HL-60 (cell line): ENCODE measurements at regions not wholly inside any gene's neighbourhood (a gene's known extent, or its start where the extent isn't known, plus 50 kb on each side); places are given as distances from the start of the nearest gene placed in this dataset.

Experiments used
- DNase-seq, 2 experiments: peaks; one replicate each; pipeline ENCODE4 v3.0.0-alpha.2; 2010 to 2020; ENCODE audit warnings: low read depth in 1 of 2, low spot score in 1 of 2
- H3K27ac ChIP-seq: fragments of 250-450 bp; sonication (Bioruptor Pico); replicated peaks from 2 replicates; pipeline ENCODE4 v1.5.1; 2020; ENCODE audit warnings: mild to moderate bottlenecking, moderate library complexity
- H3K27me3 ChIP-seq: fragments of 250-450 bp; sonication (Bioruptor Pico); 2 replicates; pipeline ENCODE4 v1.5.1; 2021; ENCODE audit warnings: mild to moderate bottlenecking, moderate library complexity; ENCODE audit not compliant: insufficient read depth, poor library complexity, severe bottlenecking
- H3K4me3 ChIP-seq: replicated peaks from 2 replicates; pipeline ENCODE4 v1.5.1; 2011; ENCODE audit warnings: mild to moderate bottlenecking, control low read depth, low read length; ENCODE audit not compliant: insufficient read depth
- CTCF ChIP-seq: IDR thresholded peaks from one replicate; pipeline ENCODE4 v1.5.1; 2011; ENCODE audit warnings: low read length, control low read depth, inconsistent platforms; ENCODE audit not compliant: insufficient read depth
- GABPA ChIP-seq: IDR thresholded peaks from 2 replicates; pipeline ENCODE4 v1.6.1; 2012; ENCODE audit warnings: low read depth
- POLR2AphosphoS5 ChIP-seq: IDR thresholded peaks from 2 replicates; pipeline ENCODE4 v1.6.1; 2012; ENCODE audit warnings: low read depth
- SPI1 ChIP-seq: IDR thresholded peaks from 2 replicates; pipeline ENCODE4 v1.6.1; 2012; ENCODE audit warnings: low read depth, mild to moderate bottlenecking, borderline replicate concordance
- TF ChIP-seq, protein P1 (sequence below): IDR thresholded peaks from 2 replicates; pipeline ENCODE4 v1.6.1; 2012; ENCODE audit warnings: low read depth; ENCODE audit not compliant: insufficient replicate concordance

DNA sequence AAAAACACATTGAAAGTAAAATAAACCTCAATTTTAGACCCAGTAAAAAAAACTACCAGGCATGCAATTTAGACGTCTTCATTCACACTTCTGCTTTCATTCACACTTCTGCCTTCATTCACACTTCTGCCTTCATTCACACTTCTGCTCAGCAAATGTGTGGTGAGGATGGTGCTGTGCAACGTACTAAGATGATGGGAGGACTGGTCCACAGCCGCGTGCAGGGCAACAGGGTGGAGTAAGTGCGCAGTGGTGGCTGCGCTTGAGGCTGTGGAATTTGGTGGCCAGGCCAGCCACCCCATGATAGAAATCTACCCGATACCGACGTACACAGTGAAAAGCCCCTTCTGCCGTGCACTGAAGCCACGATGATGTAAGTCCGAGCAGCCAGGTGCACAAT lies 114.3 kb upstream of the CD93 start:
- Histone ChIP-seq H3K27me3 (no peaks in the 10 kb centered on the region), H3K27ac (no peak overlapping the region), H3K4me3 (no peak overlapping the region)
- TF ChIP-seq GABPA (no peak), SPI1 (peak; percentile 59; the same call in 1 of the 2 replicates)
- DNase-seq: no peak

DNA sequence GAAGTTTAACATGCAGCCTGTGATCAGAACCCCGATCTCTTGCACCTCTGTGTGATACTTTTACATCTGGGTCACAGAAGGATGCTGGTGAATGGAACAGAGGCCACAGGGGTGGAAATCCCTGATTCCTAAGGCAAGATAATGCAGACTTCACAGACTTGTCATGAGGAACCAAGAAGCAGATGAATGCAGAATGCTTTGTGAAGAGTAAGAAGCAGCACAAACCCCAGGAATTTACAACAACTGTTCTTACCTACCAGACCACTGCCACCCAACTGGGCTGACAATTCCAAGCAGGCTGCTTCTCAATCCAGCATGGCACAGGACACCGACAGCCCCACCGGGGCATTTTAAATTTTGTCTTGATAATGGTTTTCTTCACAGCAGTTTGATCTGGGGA lies 113.2 kb upstream of the CD93 start:
- no peak for DNase-seq
- Histone ChIP-seq H3K4me3 (no peak overlapping the region), H3K27ac (no peak overlapping the region), H3K27me3 (no peaks in the 10 kb centered on the region)
- no peak for TF ChIP-seq POLR2AphosphoS5

DNA sequence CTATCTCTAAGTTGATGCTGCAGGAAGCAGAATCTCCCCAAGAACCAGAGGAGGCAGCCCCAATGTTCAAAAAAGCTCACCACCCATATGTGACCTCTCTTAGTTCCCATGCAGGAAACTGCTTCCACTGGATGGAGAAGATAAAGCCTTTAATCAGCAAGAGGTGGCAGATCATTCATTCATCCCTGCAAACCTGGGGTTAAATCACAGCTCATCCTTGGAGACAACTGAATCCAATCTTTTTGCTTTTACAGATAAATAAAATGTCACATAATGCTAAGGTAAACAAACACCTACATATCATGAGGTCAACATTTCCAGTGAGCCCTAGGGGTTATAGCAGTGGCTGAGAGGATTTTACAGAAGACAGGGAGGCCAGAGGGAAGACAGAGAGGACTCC lies 112.7 kb upstream of the CD93 start:
- DNase-seq: no peak
- Histone ChIP-seq H3K4me3 (no peak overlapping the region), H3K27me3 (no peaks in the 10 kb centered on the region), H3K27ac (no peak overlapping the region)
- TF ChIP-seq GABPA (no peak), POLR2AphosphoS5 (no peak), SPI1 (no peak), CTCF (no peak)
- TF ChIP-seq, protein P1, sequence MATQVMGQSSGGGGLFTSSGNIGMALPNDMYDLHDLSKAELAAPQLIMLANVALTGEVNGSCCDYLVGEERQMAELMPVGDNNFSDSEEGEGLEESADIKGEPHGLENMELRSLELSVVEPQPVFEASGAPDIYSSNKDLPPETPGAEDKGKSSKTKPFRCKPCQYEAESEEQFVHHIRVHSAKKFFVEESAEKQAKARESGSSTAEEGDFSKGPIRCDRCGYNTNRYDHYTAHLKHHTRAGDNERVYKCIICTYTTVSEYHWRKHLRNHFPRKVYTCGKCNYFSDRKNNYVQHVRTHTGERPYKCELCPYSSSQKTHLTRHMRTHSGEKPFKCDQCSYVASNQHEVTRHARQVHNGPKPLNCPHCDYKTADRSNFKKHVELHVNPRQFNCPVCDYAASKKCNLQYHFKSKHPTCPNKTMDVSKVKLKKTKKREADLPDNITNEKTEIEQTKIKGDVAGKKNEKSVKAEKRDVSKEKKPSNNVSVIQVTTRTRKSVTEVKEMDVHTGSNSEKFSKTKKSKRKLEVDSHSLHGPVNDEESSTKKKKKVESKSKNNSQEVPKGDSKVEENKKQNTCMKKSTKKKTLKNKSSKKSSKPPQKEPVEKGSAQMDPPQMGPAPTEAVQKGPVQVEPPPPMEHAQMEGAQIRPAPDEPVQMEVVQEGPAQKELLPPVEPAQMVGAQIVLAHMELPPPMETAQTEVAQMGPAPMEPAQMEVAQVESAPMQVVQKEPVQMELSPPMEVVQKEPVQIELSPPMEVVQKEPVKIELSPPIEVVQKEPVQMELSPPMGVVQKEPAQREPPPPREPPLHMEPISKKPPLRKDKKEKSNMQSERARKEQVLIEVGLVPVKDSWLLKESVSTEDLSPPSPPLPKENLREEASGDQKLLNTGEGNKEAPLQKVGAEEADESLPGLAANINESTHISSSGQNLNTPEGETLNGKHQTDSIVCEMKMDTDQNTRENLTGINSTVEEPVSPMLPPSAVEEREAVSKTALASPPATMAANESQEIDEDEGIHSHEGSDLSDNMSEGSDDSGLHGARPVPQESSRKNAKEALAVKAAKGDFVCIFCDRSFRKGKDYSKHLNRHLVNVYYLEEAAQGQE: no peak

DNA sequence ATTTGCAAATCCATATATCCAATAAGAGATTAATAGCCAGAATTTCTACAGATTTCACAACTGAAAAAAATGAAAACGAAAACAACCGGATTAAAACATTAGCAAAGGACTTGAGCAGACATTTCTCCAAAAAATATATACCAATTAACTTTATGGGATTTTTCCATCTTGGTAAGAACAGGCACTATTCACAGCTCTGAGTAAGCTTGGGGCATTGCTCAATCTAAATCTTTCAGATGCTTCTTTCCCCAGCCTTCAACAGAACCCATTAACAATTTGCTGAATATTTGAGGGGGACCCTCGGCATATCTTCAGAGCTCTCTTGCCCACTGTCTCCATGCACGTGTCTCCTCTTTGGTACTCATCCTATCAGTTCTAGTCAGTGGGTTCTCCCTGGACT lies 111.7 kb upstream of the CD93 start:
- H3K27ac ChIP-seq: no peak overlapping the region
- DNase-seq: no peak
- no peaks in the 10 kb centered on the region for H3K27me3 ChIP-seq
- H3K4me3 ChIP-seq: no peak overlapping the region
- TF ChIP-seq CTCF: no peak
- TF ChIP-seq, protein P1: no peak
- TF ChIP-seq GABPA: no peak
- TF ChIP-seq SPI1: no peak
- no peak for TF ChIP-seq POLR2AphosphoS5

- TF ChIP-seq SPI1 (no peak), POLR2AphosphoS5 (no peak), CTCF (no peak), GABPA (no peak)
- TF ChIP-seq, protein P1: no peak
Observed at GRCh38 chr20:23195636-23196035, 109.5 kb upstream of the CD93 start.

More at GRCh38 chr20:23195636-23196035, 109.5 kb upstream of the CD93 start:
- H3K4me3 ChIP-seq: no peak overlapping the region
- peak in 1 of 2 experiments; percentile 24 for DNase-seq
- H3K27me3 ChIP-seq: no peaks in the 10 kb centered on the region
- no peak overlapping the region; the same call in 1 of the 2 replicates for H3K27ac ChIP-seq
